ENCODE measurements at regions not wholly inside any gene's neighbourhood (a gene's known extent, or its start where the extent isn't known, plus 50 kb on each side); places are given as distances from the start of the nearest gene placed in this dataset.

GRCh38 chr3:102141096-102141927, 292.0 kb downstream of the NFKBIZ start:
- no peak overlapping the region for H3K27ac ChIP-seq (replicated peaks)
- H3K4me3 ChIP-seq (replicated peaks; ENCODE audit: insufficient read depth, low read length), result no peak overlapping the region
- TF ChIP-seq, protein P1, sequence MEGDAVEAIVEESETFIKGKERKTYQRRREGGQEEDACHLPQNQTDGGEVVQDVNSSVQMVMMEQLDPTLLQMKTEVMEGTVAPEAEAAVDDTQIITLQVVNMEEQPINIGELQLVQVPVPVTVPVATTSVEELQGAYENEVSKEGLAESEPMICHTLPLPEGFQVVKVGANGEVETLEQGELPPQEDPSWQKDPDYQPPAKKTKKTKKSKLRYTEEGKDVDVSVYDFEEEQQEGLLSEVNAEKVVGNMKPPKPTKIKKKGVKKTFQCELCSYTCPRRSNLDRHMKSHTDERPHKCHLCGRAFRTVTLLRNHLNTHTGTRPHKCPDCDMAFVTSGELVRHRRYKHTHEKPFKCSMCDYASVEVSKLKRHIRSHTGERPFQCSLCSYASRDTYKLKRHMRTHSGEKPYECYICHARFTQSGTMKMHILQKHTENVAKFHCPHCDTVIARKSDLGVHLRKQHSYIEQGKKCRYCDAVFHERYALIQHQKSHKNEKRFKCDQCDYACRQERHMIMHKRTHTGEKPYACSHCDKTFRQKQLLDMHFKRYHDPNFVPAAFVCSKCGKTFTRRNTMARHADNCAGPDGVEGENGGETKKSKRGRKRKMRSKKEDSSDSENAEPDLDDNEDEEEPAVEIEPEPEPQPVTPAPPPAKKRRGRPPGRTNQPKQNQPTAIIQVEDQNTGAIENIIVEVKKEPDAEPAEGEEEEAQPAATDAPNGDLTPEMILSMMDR (IDR thresholded peaks at IDR 0.05; ENCODE audit: insufficient read depth, low read length), result no peak
- TF ChIP-seq SPI1 (IDR thresholded peaks at IDR 0.05; ENCODE audit: borderline replicate concordance, low read depth), result no peak
- TF ChIP-seq POLR2AphosphoS5 (IDR thresholded peaks at IDR 0.05; ENCODE audit: low read depth), result no peak
- no peak for TF ChIP-seq GABPA (IDR thresholded peaks at IDR 0.05; ENCODE audit: low read depth)
- TF ChIP-seq, protein P2, sequence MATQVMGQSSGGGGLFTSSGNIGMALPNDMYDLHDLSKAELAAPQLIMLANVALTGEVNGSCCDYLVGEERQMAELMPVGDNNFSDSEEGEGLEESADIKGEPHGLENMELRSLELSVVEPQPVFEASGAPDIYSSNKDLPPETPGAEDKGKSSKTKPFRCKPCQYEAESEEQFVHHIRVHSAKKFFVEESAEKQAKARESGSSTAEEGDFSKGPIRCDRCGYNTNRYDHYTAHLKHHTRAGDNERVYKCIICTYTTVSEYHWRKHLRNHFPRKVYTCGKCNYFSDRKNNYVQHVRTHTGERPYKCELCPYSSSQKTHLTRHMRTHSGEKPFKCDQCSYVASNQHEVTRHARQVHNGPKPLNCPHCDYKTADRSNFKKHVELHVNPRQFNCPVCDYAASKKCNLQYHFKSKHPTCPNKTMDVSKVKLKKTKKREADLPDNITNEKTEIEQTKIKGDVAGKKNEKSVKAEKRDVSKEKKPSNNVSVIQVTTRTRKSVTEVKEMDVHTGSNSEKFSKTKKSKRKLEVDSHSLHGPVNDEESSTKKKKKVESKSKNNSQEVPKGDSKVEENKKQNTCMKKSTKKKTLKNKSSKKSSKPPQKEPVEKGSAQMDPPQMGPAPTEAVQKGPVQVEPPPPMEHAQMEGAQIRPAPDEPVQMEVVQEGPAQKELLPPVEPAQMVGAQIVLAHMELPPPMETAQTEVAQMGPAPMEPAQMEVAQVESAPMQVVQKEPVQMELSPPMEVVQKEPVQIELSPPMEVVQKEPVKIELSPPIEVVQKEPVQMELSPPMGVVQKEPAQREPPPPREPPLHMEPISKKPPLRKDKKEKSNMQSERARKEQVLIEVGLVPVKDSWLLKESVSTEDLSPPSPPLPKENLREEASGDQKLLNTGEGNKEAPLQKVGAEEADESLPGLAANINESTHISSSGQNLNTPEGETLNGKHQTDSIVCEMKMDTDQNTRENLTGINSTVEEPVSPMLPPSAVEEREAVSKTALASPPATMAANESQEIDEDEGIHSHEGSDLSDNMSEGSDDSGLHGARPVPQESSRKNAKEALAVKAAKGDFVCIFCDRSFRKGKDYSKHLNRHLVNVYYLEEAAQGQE (IDR thresholded peaks at IDR 0.05; ENCODE audit: insufficient replicate concordance, low read depth), result no peak
- H3K27me3 ChIP-seq (ENCODE audit: insufficient read depth, poor library complexity, severe bottlenecking), result no peaks in the 10 kb centered on the region
- DNase-seq (ENCODE audit: low read depth in 1 of 2, low spot score in 1 of 2), result no peak

- Histone ChIP-seq H3K4me3 (replicated peaks; ENCODE audit: insufficient read depth, low read length) (no peak overlapping the region), H3K27ac (replicated peaks) (no peak overlapping the region), H3K27me3 (ENCODE audit: insufficient read depth, poor library complexity, severe bottlenecking) (no peaks in the 10 kb centered on the region)
- TF ChIP-seq, protein P2 (IDR thresholded peaks at IDR 0.05; ENCODE audit: insufficient replicate concordance, low read depth), result no peak
- TF ChIP-seq, protein P1 (IDR thresholded peaks at IDR 0.05; ENCODE audit: insufficient read depth, low read length), result no peak
- TF ChIP-seq GABPA (IDR thresholded peaks at IDR 0.05; ENCODE audit: low read depth) (no peak), POLR2AphosphoS5 (IDR thresholded peaks at IDR 0.05; ENCODE audit: low read depth) (no peak), SPI1 (IDR thresholded peaks at IDR 0.05; ENCODE audit: borderline replicate concordance, low read depth) (no peak)
- no peak for DNase-seq (ENCODE audit: low read depth in 1 of 2, low spot score in 1 of 2)
These were observed 292.6 kb downstream of the NFKBIZ start for GRCh38 chr3:102141928-102142239.

GRCh38 chr3:102142379-102143060, 292.3 kb upstream of the ZPLD1 start:
- Histone ChIP-seq H3K4me3 (replicated peaks; ENCODE audit: insufficient read depth, low read length) (no peak overlapping the region), H3K27me3 (ENCODE audit: insufficient read depth, poor library complexity, severe bottlenecking) (no peaks in the 10 kb centered on the region), H3K27ac (replicated peaks) (no peak overlapping the region)
- no peak for TF ChIP-seq GABPA (IDR thresholded peaks at IDR 0.05; ENCODE audit: low read depth)
- TF ChIP-seq, protein P2 (IDR thresholded peaks at IDR 0.05; ENCODE audit: insufficient replicate concordance, low read depth), result no peak
- DNase-seq (ENCODE audit: low read depth in 1 of 2, low spot score in 1 of 2), result no peak

Data from HL-60 (cell line).